Suppressor macrophage (primary cell): ENCODE measurements at regions not wholly inside any gene's neighbourhood (a gene's known extent, or its start where the extent isn't known, plus 50 kb on each side); places are given as distances from the start of the nearest gene placed in this dataset.
"Not testable (repeated sequence)": the region's sequence is repeated elsewhere in the genome, so short reads cannot be mapped to it uniquely, and the experiment has no call there.

Experiments used
- DNase-seq, 4 experiments: peaks; one replicate each; pipeline ENCODE4 v3.0.0-alpha.2; 2020 to 2022

- DNase-seq: no peak
Observed at GRCh38 chr21:17082843-17083483, 429.9 kb upstream of the CXADR start.

- DNase-seq: no peak
Observed at GRCh38 chr21:17085707-17086106, 427.1 kb upstream of the CXADR start.

DNA sequence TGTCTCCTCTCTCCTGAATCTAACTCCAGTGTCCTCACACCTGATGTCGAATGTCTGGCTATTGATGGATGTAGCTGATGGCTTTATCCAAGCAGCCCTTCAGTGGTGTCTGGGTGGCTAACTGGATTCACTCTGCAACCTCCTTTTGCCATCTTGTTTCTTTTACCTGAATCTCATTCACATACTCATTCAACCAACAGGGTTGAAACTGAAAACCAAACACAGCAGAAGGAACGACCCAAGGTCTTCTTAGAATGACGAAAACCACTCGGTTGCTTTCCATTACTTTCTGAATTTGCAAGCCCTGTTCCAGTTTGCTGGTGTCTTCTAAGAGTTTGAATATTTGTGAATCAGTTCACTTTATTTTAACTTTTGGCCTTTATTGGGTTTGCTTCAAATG, 424.3 kb upstream of the CXADR start:
- no peak for DNase-seq

DNA sequence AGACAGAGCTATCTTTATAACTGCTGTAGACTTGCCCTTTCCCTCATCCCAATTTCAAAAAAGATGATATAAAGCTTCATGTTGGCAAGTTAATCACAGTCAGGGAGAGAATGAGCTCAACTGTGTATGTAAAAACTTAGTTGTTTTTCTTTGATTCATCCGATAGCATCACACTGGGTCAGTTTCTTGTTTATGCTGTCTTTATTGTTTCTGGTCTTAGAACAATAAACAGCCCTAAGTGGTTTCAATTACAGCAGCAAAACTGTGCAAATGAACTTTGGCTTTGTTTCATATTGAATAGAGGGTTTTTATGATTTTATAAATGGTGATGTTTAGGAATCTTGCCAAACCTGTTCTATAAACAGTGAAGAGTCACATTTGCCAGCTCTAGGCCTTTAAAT, 423.8 kb upstream of the CXADR start:
- no peak for DNase-seq

DNA sequence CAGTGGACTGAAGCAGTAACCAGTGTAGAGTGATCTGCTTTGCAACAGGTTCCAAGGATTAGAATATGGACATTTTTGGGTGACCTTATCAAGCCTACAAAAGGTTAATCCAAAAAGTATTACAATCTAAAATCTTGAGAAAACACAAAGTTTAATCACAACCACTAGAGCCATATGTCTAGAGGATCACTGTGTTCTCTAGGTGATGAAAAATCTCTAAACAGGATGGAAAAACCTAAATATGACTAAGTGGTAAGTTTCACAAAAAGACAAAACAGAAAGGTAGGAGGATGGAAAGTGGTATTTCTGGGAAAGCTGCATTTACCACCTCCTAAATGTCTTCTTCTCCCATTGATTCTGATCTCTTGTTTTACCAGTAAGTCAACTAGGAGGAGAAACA, 411.1 kb upstream of the CXADR start:
- no peak for DNase-seq

DNA sequence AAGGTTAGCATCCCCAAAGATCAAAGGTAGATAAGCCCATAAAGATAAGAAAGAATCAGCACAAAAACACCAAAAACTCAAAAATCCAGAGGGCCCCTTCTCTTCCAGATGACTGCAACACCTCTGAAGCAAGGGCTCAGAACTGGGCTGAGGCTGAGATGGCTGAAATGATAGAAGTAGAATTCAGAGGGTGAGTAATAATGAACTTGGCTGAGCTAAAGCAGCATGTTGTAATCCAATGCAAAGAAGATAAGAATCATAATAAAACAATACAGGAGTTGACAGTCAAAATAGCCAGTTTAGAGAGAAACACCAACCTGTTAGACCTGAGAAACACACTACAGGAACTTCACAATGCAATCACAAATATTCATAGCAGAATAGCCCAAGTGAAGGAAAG, 406.9 kb upstream of the CXADR start:
- no peak for DNase-seq

- no peak for DNase-seq
Observed at GRCh38 chr21:17114045-17114444, 398.8 kb upstream of the CXADR start.

DNA sequence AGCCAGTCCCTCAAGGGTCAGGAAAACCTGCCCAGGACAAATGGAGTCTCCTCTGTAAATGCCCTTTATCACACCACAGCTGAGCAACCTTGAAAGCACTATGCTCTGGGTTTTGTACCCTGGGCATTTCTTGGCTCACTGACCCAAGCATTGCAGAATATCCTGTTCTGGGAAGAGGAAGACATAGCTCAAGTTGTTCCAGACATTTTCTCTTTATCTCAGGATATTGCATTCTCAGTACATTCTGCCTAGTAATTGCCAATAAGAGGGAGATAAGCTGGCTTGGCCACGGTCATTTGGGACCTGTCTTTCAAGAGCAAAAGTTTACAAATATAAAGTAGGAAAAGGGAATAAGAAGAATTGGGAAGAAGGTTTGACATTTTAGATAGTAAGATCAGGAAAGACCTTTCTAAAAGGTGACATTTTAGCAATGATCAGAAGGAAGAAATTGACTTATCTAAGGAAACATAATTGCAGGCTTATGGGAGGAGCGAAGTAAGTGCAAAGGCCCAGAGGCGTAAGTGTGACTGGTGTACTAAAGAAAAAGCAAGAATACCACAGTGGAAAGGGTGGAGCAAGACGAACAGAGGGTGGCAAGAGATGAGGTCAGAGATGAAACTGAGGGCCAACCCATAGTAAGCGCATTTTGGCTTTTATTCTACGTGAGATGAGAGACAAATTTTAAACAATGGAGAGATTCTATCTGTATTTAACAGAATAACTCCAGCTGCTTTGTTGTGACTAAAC, 394.0 kb upstream of the CXADR start:
- DNase-seq: no peak

DNA sequence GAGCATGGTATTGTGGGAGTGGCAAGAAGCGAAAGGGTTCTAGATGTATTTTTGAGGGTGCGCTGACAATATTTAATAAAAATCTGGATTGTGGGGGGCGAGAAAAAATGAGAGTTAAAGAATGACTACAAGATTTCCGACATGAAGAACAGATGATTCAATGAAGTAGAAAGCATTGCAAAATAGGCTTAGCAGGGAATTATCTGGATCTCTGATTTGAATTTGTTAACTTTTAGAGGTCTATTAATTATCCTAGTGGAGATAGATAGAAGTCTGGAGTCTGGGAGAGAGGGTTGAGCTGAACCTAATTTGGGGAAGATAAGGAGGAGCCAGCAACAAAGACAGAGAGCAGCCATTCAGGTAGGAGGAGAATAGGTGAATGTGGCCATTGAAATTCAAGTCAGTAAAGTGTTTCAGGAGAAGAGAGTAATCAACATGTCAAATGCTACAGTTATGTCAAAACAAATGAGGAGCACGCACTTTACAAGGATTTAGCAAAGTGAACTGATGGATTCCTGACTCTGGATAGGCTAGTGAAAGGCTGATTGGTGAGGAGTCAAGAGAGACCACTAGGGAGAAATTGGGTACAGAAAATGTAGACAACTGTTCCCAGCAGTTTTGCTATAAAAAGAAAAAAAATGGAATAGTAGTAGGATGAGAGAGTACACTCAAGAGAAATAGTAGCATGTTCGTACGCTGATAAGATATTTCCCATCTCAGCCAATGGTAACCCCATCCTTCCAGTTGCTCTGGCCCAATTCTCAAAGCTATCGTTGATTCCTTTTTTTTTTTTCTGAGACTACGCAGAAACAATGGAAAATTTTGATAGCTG, 393.2 kb upstream of the CXADR start:
- DNase-seq: no peak

DNA sequence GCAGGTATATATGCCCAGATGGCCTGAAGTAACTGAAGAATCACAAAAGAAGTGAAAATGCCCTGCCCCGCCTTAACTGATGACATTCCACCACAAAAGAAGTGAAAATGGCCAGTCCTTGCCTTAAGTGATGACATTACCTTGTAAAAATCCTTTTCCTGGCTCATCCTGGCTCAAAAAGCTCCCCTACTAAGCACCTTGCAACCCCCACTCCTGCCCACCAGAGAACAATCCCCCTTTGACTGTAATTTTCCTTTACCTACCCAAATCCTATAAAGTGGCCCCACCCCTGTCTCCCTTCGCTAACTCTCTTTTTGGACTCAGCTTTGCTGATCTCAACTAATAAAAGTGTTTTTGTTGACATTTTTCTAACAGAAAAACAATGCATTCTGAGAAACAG, 385.4 kb upstream of the CXADR start:
- not testable (repeated sequence) for DNase-seq

DNA sequence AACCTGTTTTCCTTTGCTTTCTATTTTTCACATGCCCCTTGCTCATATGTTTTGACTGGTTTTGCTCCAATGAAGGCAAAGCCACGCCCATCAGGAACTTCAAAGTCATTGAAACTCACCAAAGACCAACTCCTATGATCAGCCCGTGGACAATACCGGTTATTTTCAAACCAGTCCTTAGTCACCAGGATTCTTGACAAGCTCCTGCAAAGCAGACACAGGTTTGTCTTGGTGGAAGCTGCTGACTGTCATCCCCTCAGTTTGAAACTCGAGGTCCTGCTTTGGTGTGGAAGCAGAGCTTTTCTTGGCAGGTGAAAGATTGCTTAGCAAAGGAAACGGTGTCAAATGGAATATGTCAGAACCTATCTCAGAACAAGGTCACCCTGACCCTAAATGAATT, 384.7 kb upstream of the CXADR start:
- DNase-seq: no peak

DNA sequence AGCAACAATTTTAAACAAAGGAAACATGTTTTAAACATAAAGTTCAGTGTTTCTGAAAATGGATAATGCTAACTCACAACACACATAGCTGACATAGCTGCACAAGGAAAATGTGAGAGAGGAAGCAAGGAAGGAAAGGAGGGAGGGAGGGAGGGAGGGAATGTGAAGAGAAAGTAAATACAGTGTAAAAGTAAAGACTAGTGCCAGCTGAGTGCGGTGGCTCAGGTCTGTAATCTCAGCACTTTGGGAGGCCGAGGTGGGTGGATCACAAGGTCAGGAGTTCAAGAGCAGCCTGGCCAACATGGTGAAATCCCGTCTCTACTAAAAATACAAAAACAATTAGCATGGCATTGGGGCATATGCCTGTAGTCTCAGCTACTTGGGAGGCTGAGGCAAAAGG, 373.7 kb upstream of the CXADR start:
- DNase-seq: not testable (repeated sequence)

DNA sequence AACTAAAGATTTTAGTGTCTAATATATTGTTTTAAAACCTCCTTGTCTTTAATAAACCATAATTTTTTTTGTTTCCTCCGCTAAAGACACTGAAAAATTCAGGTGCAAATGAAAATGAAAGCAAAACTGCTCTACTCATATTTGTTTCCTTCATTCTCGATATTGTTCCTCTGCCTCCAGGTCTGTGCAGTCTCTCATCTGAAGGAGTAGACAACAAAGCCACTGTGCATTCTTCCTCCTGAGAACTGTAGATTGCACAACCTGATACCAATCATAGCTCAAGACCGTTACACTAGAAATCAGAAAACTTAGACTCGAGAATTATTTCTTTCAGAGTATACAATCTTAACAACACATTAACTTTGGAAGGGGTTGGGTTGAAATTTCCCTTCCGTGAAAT, 373.1 kb upstream of the CXADR start:
- peak in 1 of 4 experiments; percentile 1 for DNase-seq

DNA sequence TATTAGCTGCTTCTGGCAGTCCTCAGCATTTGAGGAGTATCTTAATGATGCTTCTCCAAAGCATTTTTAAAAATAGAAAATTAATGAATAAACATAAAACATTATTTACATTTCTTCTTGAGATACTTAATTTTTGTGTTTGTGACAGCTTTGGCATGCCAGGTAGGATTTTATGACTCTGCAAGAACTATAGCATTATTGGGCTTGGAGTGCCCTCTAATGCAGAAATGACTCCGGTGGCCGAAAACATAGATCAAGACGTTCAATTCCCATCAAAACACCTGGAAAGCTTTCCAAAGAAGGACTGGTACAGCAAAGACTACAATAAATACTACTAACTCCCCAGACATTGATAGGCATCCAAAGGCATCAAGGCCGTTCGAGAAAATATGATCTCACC, 366.4 kb upstream of the CXADR start:
- no peak for DNase-seq

GRCh38 chr21:17159697-17160096, 353.1 kb upstream of the CXADR start:
- DNase-seq: no peak

GRCh38 chr21:17185674-17186073, 327.2 kb upstream of the CXADR start:
- DNase-seq: no peak

DNA sequence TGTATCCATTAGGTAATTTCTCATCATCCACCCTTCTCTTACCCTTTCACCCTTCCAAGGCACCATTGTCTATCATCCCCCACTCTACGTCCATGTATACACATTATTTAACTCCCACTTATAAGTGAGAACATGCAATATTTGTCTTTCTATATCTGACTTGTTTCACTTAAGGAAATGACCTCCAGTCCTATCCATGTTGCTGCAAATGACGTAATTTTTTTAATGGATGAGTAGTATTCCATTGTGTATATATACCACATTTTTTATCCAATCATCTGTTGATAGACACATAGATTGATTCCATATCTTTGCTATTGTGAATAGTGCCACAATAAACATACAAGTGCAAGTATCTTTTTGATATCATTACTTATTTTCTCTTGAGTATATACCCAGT, 322.9 kb upstream of the CXADR start:
- DNase-seq: no peak

DNA sequence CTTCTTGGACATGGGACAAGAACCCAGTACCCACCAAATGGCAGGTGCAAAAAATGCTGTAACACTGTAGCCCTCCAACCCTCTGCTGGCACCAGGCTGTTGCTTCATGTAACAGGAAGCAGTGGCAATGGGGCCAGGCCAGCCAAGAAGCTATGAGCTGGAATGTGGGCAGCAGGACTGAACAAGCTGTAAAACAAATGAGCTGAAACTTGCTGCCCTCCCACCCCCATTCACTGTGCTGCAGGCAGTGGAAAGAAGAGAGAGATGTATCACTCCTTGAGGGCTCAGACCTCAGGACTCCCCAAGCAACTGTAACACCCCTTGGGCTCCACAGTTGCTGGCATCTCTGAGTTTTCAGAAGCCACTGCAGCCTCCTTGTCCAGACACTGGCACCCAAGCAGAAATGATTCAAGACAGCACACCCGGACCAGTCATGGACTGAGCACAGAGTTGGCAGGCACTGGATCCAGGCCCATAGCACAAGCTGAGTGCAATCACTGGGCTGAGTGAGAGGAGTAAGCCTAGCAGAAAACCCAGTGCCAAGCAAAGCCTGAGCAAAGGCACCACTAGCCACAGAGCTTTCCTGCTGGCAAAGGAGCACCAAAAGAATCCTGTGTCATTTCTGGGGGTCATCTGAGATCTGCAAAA, 321.4 kb upstream of the CXADR start:
- DNase-seq: no peak

GRCh38 chr21:17195351-17195750, 317.5 kb upstream of the CXADR start:
- no peak for DNase-seq

GRCh38 chr21:17195976-17196375, 316.9 kb upstream of the CXADR start:
- DNase-seq: no peak

DNA sequence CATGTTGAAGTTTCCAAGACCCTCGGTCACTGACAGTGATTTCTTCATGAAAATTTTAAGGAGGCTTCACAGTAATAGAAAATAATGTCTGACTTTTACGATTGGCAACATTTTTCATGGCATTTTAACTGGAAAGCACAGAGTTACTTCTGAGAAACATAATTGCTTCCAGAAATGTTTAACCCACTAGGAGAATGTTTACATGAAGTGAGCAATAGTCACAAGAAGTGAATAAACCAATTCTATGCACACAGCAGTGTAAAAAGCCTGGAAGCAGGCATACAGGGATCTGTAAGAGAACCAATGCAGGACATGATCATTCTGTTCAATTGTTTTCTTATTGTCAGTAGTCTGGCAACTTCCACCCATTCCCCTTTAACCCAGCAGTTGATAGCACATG, 316.2 kb upstream of the CXADR start:
- no peak for DNase-seq

DNA sequence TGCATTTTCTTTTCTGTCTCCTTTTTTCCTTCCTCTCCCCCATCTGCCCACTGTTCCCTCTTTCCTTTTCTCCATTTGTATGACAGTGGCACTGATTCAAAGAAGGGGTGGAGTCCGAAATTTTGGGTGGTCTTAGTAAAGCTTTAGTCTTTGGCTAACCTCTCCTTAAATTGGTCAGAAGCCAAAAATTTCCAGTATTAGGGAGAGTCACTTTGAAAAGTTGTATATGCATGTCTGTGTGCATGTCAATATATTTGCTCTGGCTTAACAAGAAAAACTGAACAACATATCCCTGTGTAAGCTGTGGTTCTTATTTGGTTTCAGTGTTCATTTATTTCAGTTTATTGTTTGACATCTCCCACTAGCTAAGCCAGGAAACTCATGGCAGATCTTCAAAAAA, 314.8 kb upstream of the CXADR start:
- DNase-seq: no peak

DNA sequence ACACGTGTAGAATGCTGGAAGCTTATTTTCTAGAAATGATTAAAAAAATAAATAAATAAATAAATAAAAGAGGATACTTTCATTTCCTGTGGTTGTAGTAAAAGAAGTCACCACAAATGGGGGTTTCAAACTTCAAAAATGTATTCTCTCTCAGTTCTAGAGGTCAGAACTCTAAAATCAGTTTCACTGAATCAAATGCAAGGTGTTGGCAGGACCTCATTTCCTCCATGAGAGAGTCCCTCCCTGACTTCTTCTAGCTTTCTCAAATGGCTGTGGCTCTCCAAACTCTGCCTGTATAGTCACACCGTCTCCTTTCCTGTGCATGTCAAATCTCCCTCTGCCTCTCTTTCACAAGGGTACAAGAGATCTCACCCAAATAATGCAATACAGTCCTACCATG, 312.6 kb upstream of the CXADR start:
- no peak for DNase-seq
